ENCODE measurements at regions not wholly inside any gene's neighbourhood (a gene's known extent, or its start where the extent isn't known, plus 50 kb on each side); places are given as distances from the start of the nearest gene placed in this dataset.

- Histone ChIP-seq H3K4me3 (no peak overlapping the region), H3K4me1 (no peaks in the 10 kb centered on the region), H3K9me3 (no peaks in the 10 kb centered on the region), H3K36me3 (no peaks in the 10 kb centered on the region), H3K27me3 (no peaks in the 10 kb centered on the region), H3K27ac (no peak overlapping the region)
- TF ChIP-seq POLR2AphosphoS5 (IDR thresholded peaks at IDR 0.05) (no peak), CTCF (IDR thresholded peaks at IDR 0.05) (no peak), POLR2A (IDR thresholded peaks at IDR 0.05) (no peak)
- 81% methylated on average over 2 of the region's 2 CpGs for WGBS, 2 donors (ENCODE audit: low coverage in 1 of 2)
- ATAC-seq = no peak
Measured at GRCh38 chr11:112516261-112516660, 255.6 kb upstream of the PLET1 start.

GRCh38 chr11:112516755-112517154 lies 256.1 kb upstream of the PLET1 start:
- WGBS, 2 donors (ENCODE audit: low coverage in 1 of 2) = 83 to 87% methylated on average over 2 of the region's 2 CpGs
- no peak overlapping the region for H3K27ac ChIP-seq
- no peaks in the 10 kb centered on the region for H3K4me1 ChIP-seq
- no peak for TF ChIP-seq POLR2AphosphoS5 (IDR thresholded peaks at IDR 0.05)
- TF ChIP-seq POLR2A (IDR thresholded peaks at IDR 0.05) = no peak
- no peak for TF ChIP-seq CTCF (IDR thresholded peaks at IDR 0.05)
- no peak for TF ChIP-seq EP300 (IDR thresholded peaks at IDR 0.05)
- no peaks in the 10 kb centered on the region for H3K27me3 ChIP-seq
- no peak overlapping the region for H3K4me3 ChIP-seq
- H3K36me3 ChIP-seq = no peaks in the 10 kb centered on the region
- ATAC-seq = no peak
- no peaks in the 10 kb centered on the region for H3K9me3 ChIP-seq

DNA sequence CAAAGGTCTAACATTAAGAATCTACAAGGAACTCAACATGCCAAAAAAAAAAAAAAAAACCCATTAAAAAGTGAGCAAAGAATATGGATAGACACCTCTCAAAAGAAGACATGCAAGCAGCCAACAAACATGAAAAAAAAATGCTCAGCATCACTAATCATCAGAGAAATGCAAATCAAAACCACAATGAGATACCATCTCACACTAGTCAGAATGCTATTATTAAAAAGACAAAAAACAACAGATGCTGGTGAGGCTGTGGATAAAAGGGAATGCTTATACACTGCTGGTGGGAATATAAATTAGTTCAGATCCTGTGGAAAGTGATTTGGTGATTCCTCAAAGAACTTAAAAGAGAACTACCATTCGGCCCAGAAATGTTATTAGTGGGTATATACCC lies 257.7 kb upstream of the PLET1 start:
- no peak overlapping the region for H3K4me3 ChIP-seq
- H3K27me3 ChIP-seq = no peaks in the 10 kb centered on the region
- no peaks in the 10 kb centered on the region for H3K9me3 ChIP-seq
- WGBS, 2 donors (ENCODE audit: low coverage in 1 of 2) = 100% methylated on average over 1 of the region's 1 CpG
- ATAC-seq = no peak
- H3K4me1 ChIP-seq = peaks cover 0 to 4% (median under 1%) of the 10 kb centered on the region in 3 donors
- H3K36me3 ChIP-seq = no peaks in the 10 kb centered on the region
- no peak for TF ChIP-seq EP300 (IDR thresholded peaks at IDR 0.05)
- TF ChIP-seq POLR2AphosphoS5 (IDR thresholded peaks at IDR 0.05) = no peak
- TF ChIP-seq CTCF (IDR thresholded peaks at IDR 0.05) = no peak
- H3K27ac ChIP-seq = no peak overlapping the region

DNA sequence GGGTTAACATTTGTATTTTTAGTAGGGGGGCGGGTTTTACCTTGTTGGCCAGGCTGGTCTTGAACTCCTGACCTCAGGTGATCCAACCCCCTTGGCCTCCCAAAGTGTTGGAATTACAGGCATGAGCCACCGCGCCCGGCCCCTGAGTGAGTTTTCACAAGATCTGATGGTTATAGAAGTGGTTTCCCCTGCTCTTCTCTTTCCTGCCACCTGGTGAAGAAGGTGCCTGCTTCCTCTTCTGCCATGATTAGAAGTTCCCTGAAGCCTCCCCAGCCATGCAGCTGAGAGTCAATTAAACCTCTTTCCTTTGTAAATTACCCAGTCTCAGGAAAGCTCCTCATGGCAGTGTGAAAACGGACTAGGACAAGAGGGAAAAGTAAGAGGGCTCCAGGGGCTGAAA lies 259.1 kb upstream of the PLET1 start:
- Histone ChIP-seq H3K9me3 (no peaks in the 10 kb centered on the region), H3K4me3 (no peak overlapping the region), H3K27me3 (no peaks in the 10 kb centered on the region), H3K27ac (no peak overlapping the region), H3K4me1 (peaks cover 0 to 18% (median 8%) of the 10 kb centered on the region in 3 donors), H3K36me3 (no peaks in the 10 kb centered on the region)
- 82% methylated on average over 4 of the region's 5 CpGs; no CpG with 5 or more reads in 1 of the 2 donors for WGBS, 2 donors (ENCODE audit: low coverage in 1 of 2)
- no peak for ATAC-seq
- no peak for TF ChIP-seq POLR2A (IDR thresholded peaks at IDR 0.05)
- TF ChIP-seq POLR2AphosphoS5 (IDR thresholded peaks at IDR 0.05) = no peak
- no peak for TF ChIP-seq EP300 (IDR thresholded peaks at IDR 0.05)
- no peak for TF ChIP-seq CTCF (IDR thresholded peaks at IDR 0.05)

DNA sequence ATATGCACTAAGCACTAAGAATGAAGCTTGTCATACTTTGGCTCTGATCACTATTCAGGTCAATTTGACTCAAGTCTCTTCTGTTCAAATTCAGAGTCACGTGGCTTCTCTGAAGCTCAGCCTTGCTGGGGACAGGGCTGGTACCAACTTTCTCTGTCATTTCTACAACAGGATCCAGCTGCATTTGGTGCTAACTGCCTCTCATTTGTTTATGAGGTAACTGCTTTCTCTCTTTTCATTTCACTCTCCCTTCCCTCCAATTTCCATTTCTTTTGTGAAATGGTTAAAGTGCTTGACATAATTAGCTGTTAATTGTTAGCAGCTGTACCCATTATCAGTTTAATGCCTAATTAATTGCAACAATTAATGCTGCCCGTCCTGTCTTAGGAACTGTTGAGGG lies 259.7 kb upstream of the PLET1 start:
- no peak for TF ChIP-seq POLR2AphosphoS5 (IDR thresholded peaks at IDR 0.05)
- no peak for TF ChIP-seq POLR2A (IDR thresholded peaks at IDR 0.05)
- no peak for TF ChIP-seq EP300 (IDR thresholded peaks at IDR 0.05)
- TF ChIP-seq CTCF (IDR thresholded peaks at IDR 0.05) = no peak
- Histone ChIP-seq H3K4me3 (no peak overlapping the region), H3K9me3 (no peaks in the 10 kb centered on the region), H3K27ac (no peak overlapping the region), H3K36me3 (no peaks in the 10 kb centered on the region), H3K4me1 (peaks cover 0 to 24% (median 12%) of the 10 kb centered on the region in 3 donors), H3K27me3 (no peaks in the 10 kb centered on the region)
- 62 to 88% methylated on average over 2 of the region's 2 CpGs for WGBS, 2 donors (ENCODE audit: low coverage in 1 of 2)
- no peak for ATAC-seq
